WERI-Rb-1 (cell line): ENCODE measurements at regions not wholly inside any gene's neighbourhood (a gene's known extent, or its start where the extent isn't known, plus 50 kb on each side); places are given as distances from the start of the nearest gene placed in this dataset.

Source experiments
- DNase-seq: peaks from one replicate; pipeline ENCODE4 v3.0.0-alpha.2; 2020
- H3K27ac ChIP-seq: fragments of 250-450 bp; sonication (Bioruptor Pico); 2 replicates; pipeline ENCODE4 v1.5.1; 2020; ENCODE audit warnings: mild to moderate bottlenecking, moderate library complexity
- H3K27me3 ChIP-seq: fragments of 250-450 bp; sonication (Bioruptor Pico); 2 replicates; pipeline ENCODE4 v1.5.1; 2021; ENCODE audit warnings: mild to moderate bottlenecking, low read depth, moderate library complexity; ENCODE audit not compliant: insufficient read depth, severe bottlenecking
- H3K36me3 ChIP-seq: fragments of 250-450 bp; sonication (Bioruptor Pico); 2 replicates; pipeline ENCODE4 v1.5.1; 2020; ENCODE audit warnings: mild to moderate bottlenecking, moderate library complexity
- H3K4me3 ChIP-seq: 2 replicates; pipeline ENCODE4 v1.5.1; 2011; ENCODE audit warnings: low read depth, mild to moderate bottlenecking, control low read depth, low read length
- H3K9me3 ChIP-seq: fragments of 250-450 bp; sonication (Bioruptor Pico); 2 replicates; pipeline ENCODE4 v1.5.1; 2021; ENCODE audit warnings: mild to moderate bottlenecking, moderate library complexity; ENCODE audit not compliant: severe bottlenecking
- TF ChIP-seq, protein P1 (sequence below): IDR thresholded peaks from 2 replicates; pipeline ENCODE4 v1.5.1; 2011; ENCODE audit warnings: low read depth, mild to moderate bottlenecking, control low read depth, inconsistent platforms, low read length

DNA sequence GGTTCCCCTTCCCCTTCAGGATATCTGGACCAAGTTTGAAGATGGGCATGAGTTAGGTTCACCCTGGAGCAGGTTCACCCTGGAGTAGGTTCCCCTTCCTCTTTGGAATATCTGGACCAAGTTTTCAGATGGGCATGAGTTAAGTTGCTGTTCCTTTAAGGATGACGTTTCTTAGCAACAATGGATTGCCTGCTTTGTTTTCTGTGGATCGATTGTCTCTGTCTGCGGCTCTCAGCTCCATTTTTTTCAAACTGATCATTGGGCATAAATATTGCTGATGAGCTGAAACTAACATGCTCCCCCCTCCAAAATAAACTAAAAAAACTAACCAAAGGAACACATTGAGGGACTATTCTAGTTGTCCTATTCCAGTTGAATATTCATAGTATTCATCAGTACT, 149.5 kb downstream of the SPP2 start:
- Histone ChIP-seq H3K27me3 (no peaks in the 10 kb centered on the region), H3K36me3 (no peaks in the 10 kb centered on the region), H3K27ac (no peak overlapping the region), H3K9me3 (no peaks in the 10 kb centered on the region), H3K4me3 (no peak overlapping the region)
- TF ChIP-seq, protein P1, sequence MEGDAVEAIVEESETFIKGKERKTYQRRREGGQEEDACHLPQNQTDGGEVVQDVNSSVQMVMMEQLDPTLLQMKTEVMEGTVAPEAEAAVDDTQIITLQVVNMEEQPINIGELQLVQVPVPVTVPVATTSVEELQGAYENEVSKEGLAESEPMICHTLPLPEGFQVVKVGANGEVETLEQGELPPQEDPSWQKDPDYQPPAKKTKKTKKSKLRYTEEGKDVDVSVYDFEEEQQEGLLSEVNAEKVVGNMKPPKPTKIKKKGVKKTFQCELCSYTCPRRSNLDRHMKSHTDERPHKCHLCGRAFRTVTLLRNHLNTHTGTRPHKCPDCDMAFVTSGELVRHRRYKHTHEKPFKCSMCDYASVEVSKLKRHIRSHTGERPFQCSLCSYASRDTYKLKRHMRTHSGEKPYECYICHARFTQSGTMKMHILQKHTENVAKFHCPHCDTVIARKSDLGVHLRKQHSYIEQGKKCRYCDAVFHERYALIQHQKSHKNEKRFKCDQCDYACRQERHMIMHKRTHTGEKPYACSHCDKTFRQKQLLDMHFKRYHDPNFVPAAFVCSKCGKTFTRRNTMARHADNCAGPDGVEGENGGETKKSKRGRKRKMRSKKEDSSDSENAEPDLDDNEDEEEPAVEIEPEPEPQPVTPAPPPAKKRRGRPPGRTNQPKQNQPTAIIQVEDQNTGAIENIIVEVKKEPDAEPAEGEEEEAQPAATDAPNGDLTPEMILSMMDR = no peak
- no peak for DNase-seq

DNA sequence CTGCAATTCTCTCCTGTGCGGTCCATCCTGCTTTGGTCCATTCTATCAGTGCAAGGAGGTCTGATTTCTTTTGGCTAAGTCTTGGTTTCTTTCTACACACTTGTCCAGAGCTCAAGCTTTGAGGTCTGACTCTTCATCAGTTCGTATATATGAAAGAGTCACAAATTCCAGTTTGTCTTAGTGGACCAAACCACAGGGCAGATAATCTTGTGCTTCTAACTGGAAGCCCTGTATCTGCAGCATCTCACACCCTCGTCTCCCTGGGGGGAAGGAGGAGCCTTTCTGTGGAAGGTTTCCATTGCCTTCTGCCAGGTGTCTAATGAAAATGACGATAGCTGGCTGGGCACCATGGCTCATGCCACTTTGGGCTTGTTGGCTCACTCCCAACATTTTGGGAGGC, 148.5 kb downstream of the SPP2 start:
- no peaks in the 10 kb centered on the region for H3K36me3 ChIP-seq
- H3K4me3 ChIP-seq = no peak overlapping the region
- H3K27ac ChIP-seq = no peak overlapping the region
- no peaks in the 10 kb centered on the region for H3K9me3 ChIP-seq
- H3K27me3 ChIP-seq = no peaks in the 10 kb centered on the region
- no peak for DNase-seq
- TF ChIP-seq, protein P1 = no peak

DNA sequence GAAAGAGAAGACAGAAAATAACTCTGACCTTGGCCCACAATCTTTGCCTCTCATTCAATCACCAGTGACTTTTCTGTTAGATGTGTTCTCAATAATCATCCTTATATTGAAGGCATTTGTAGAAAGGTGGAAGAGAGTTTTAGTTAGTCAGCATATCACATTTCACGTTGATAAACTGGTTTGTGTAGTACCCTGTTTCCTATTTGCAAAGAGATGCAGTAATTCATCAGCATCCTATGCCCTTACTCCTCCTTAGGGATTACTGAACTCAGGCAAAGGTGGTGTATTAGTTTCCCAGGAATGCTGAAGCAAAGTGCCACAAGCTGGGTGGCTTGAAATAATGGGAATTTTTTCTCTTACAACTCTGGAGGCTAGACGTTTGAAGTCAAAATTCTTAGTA, 145.0 kb downstream of the SPP2 start:
- H3K36me3 ChIP-seq = no peaks in the 10 kb centered on the region
- no peak overlapping the region for H3K27ac ChIP-seq
- TF ChIP-seq, protein P1 = no peak
- no peaks in the 10 kb centered on the region for H3K9me3 ChIP-seq
- H3K4me3 ChIP-seq = no peak overlapping the region
- no peaks in the 10 kb centered on the region for H3K27me3 ChIP-seq
- DNase-seq = no peak

DNA sequence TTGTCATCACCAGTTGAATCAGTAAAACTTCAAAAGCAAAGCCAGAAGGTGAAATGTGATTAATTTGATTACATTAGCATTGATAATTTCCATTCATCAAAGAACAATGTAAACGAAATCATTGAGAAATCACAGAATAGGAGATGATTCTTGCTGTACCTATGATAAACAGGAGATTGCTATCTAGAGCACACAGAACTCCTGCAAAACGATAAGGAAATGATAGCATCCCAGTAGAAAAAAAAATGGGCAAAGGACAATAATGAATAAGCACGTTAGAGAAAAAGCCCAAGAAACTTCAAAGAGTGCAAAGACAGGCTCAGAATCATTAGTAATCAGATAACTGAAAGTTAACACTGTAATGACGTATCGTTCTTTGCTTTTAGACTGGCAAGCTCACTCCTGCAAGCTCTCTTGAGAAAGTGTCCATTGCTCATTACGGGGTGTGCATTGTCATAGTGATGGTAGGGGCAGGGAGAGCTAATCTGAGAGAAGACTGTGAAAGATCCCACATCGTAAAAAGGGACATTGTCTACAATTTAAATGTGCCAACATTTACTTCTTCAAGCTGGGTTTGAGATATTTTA, 143.6 kb downstream of the SPP2 start:
- H3K27ac ChIP-seq = no peak overlapping the region
- H3K4me3 ChIP-seq = no peak overlapping the region
- no peak for DNase-seq
- no peaks in the 10 kb centered on the region for H3K27me3 ChIP-seq
- H3K36me3 ChIP-seq = no peaks in the 10 kb centered on the region
- TF ChIP-seq, protein P1 = no peak
- no peaks in the 10 kb centered on the region for H3K9me3 ChIP-seq

DNA sequence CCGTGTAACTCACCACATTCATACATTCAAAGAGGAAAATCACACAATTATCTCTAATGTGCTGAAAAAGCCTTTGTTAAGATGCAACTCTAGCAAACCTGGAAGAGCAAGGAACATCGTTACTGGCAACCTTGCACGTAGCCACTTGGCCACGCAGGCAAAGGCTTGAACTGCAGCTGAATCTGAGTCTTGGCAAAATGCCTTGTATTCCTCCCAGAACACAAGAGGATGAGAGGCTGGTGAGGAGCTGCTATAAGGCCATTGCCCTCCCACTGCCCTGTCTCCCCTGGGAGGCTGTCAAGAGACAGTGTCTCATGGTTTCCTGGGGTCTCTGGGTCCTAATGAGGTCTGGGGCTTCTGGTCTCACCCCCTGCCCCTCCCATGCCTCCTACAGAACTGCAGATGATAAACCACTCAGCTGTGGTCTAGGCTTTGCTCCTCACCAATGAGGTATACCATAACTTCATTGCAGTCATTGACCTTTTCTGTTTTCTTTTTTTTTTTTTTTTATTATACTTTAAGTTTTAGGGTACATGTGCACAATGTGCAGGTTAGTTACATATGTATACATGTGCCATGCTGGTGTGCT, 141.4 kb downstream of the SPP2 start:
- no peaks in the 10 kb centered on the region for H3K9me3 ChIP-seq
- TF ChIP-seq, protein P1 = no peak
- H3K4me3 ChIP-seq = no peak overlapping the region
- DNase-seq = no peak
- no peak overlapping the region for H3K27ac ChIP-seq
- H3K36me3 ChIP-seq = no peaks in the 10 kb centered on the region
- H3K27me3 ChIP-seq = no peaks in the 10 kb centered on the region

DNA sequence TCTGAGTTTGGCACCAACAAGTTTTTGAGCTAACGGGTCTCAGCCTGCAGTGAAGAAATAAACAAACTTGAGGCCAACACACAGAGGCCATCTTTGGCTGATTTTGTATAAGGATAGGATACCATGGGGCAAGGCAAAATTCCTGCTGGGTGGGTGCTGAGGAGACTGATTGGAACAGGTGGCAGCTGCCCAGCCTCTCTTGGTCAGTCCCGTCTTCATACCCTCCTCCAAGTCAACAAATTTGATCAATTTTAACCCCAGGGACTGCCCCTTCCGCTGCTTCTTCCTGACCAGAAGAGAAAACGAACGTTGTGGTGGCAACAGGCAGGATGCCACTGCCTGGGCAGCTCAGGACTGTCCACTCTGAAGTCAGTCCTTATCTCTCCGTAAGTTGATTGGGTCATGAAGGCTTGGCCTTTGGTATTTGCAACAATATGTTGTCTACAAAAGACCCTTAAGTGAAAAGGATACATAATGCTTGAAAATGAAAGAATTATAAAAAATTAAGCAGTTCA, 139.3 kb downstream of the SPP2 start:
- TF ChIP-seq, protein P1 = no peak
- H3K4me3 ChIP-seq = no peak overlapping the region
- no peaks in the 10 kb centered on the region for H3K9me3 ChIP-seq
- no peak for DNase-seq
- no peaks in the 10 kb centered on the region for H3K27me3 ChIP-seq
- no peaks in the 10 kb centered on the region for H3K36me3 ChIP-seq
- H3K27ac ChIP-seq = no peak overlapping the region
